HCT116 (cell line): ENCODE measurements at regions not wholly inside any gene's neighbourhood (a gene's known extent, or its start where the extent isn't known, plus 50 kb on each side); places are given as distances from the start of the nearest gene placed in this dataset.

ENCODE experiments used
- ATAC-seq: fragments of 200-7000 bp; cut with Tn5 transposase; 2 replicates; pipeline ENCODE4 v1.9.1; 2020; ENCODE audit warnings: mild to moderate bottlenecking, moderate library complexity
- BruUV-seq: library from RNA; stranded (reverse); fragments of 400-500 nt; replicated peaks from 2 replicates; lab custom pipeline; 2021; lab: Mats Ljungman, UMichigan
- CTCF ChIA-PET: fragments of 300-600 bp; sonication (Branson Sonifier 250); formaldehyde crosslinking; loops from one replicate; lab custom pipeline; 2021; ENCODE audit warnings: antibody characterized with exemption; lab: Charles Lee
- POLR2A ChIA-PET: fragments of 300-600, 350-600 bp; sonication (Branson Sonifier 250); formaldehyde crosslinking; loops from one replicate; lab custom pipeline; 2021; ENCODE audit warnings: antibody characterized with exemption; lab: Charles Lee
- RAD21 ChIA-PET, 2 experiments: fragments of 300-600 bp; sonication (Branson Sonifier 250); formaldehyde crosslinking; loops; one replicate each; lab custom pipeline; 2023; ENCODE audit warnings: low total read pairs in 2 of 2; ENCODE audit not compliant: uncharacterized antibody in 2 of 2, unreplicated experiment in 2 of 2, low non-redundant PET in 1 of 2; lab: Charles Lee
- DNase-seq: peaks from one replicate; pipeline ENCODE4 v3.0.0-alpha.2; 2010; ENCODE audit warnings: low read depth, low spot score
- H2AFZ ChIP-seq: fragments of 200-600 bp; shearing (Covaris generic), sonication (generic); 2 replicates; pipeline ENCODE4 v1.6.1; 2017; ENCODE audit warnings: low read depth, mixed run types, mixed read lengths, antibody characterized with exemption, low read length; ENCODE audit not compliant: poor library complexity, severe bottlenecking
- H3K27ac ChIP-seq: 2 replicates; pipeline ENCODE4 v1.5.1; 2012; ENCODE audit warnings: low read depth, low read length
- H3K27me3 ChIP-seq: fragments of 200-600 bp; sonication (generic); 2 replicates; pipeline ENCODE4 v1.6.1; 2016; ENCODE audit warnings: mixed run types, low read length, mixed read lengths; ENCODE audit not compliant: insufficient read depth
- H3K36me3 ChIP-seq, 2 experiments: fragments of 200-500 bp in 1 of 2; fragments of 200-600 bp in 1 of 2; sonication (Bioruptor generic) in 1 of 2; sonication (generic) in 1 of 2; 2 replicates each; pipeline versions ENCODE4 v1.5.1 to v1.6.1; 2014 to 2016; ENCODE audit warnings: low read length in 2 of 2, inconsistent platforms in 1 of 2, mixed read lengths in 1 of 2, mixed run types in 1 of 2; ENCODE audit not compliant: insufficient read depth in 2 of 2, control insufficient read depth in 1 of 2
- H3K4me1 ChIP-seq, 2 experiments: fragments of 200-600 bp in 1 of 2; sonication (generic) in 1 of 2; 2 replicates each; pipeline versions ENCODE4 v1.5.1 to v1.6.1; 2012 to 2017; ENCODE audit warnings: low read length in 2 of 2, inconsistent platforms in 1 of 2, mild to moderate bottlenecking in 1 of 2, mixed read lengths in 1 of 2, mixed run types in 1 of 2, moderate library complexity in 1 of 2; ENCODE audit not compliant: insufficient read depth in 2 of 2, control insufficient read depth in 1 of 2
- H3K4me2 ChIP-seq: fragments of 200-600 bp; sonication (generic); 2 replicates; pipeline ENCODE4 v1.6.1; 2017; ENCODE audit warnings: mixed run types, low read length, mixed read lengths
- H3K4me3 ChIP-seq, 2 experiments: fragments of 200-600 bp in 1 of 2; sonication (generic) in 1 of 2; replicated peaks in 1 of 2; 2 replicates each; pipeline ENCODE4 v1.5.1; 2011 to 2016; ENCODE audit warnings: low read length in 2 of 2, control low read depth in 1 of 2, low read depth in 1 of 2, mild to moderate bottlenecking in 1 of 2, mixed read lengths in 1 of 2, mixed run types in 1 of 2
- H3K79me2 ChIP-seq: fragments of 200-600 bp; sonication (generic); 2 replicates; pipeline ENCODE4 v1.6.1; 2017; ENCODE audit warnings: mild to moderate bottlenecking, mixed run types, low read length, moderate library complexity, mixed read lengths; ENCODE audit not compliant: insufficient read depth
- H3K9ac ChIP-seq: fragments of 200-600 bp; sonication (generic); 2 replicates; pipeline ENCODE4 v1.6.1; 2016; ENCODE audit warnings: low read length, mixed read lengths
- H3K9me2 ChIP-seq: fragments of 200-600 bp; sonication (generic), shearing (Covaris generic); 2 replicates; pipeline ENCODE4 v1.6.1; 2017; ENCODE audit warnings: mixed run types, mild to moderate bottlenecking, moderate library complexity; ENCODE audit not compliant: insufficient read depth
- H3K9me3 ChIP-seq, 2 experiments: fragments of 200-500 bp in 1 of 2; fragments of 200-600 bp in 1 of 2; sonication (Bioruptor generic) in 1 of 2; sonication (generic) in 1 of 2; 2 replicates each; pipeline ENCODE4 v1.6.1; 2014 to 2017; ENCODE audit warnings: low read length in 2 of 2, mixed read lengths in 2 of 2, inconsistent platforms in 1 of 2, low read depth in 1 of 2, mild to moderate bottlenecking in 1 of 2, mixed run types in 1 of 2, moderate library complexity in 1 of 2; ENCODE audit not compliant: control insufficient read depth in 1 of 2, insufficient read depth in 1 of 2
- H4K20me1 ChIP-seq: fragments of 200-600 bp; sonication (generic), shearing (Covaris generic); 2 replicates; pipeline ENCODE4 v1.6.1; 2017; ENCODE audit warnings: mixed run types, mild to moderate bottlenecking, moderate library complexity; ENCODE audit not compliant: insufficient read depth
- EGR1 ChIP-seq: IDR thresholded peaks from 2 replicates; pipeline ENCODE4 v1.6.1; 2012; ENCODE audit warnings: low read depth
- EZH2 ChIP-seq: fragments of 200-600 bp; sonication (generic); IDR thresholded peaks from 2 replicates; pipeline ENCODE4 v1.6.1; 2017; ENCODE audit warnings: antibody characterized with exemption, mixed run types
- JUND ChIP-seq: IDR thresholded peaks from 2 replicates; pipeline ENCODE4 v1.6.1; 2012
- SIN3A ChIP-seq: IDR thresholded peaks from 2 replicates; pipeline ENCODE4 v1.6.1; 2012; ENCODE audit warnings: low read depth
- SP1 ChIP-seq: IDR thresholded peaks from 2 replicates; pipeline ENCODE4 v1.6.1; 2012; ENCODE audit warnings: low read depth
- SRF ChIP-seq: IDR thresholded peaks from 2 replicates; pipeline ENCODE4 v1.6.1; 2012; ENCODE audit warnings: low read depth
- TCF7L2 ChIP-seq: IDR thresholded peaks from 2 replicates; pipeline ENCODE4 v1.7.0; 2011; ENCODE audit warnings: borderline replicate concordance, inconsistent platforms; ENCODE audit not compliant: insufficient read depth, insufficient read length; ENCODE audit errors: extremely low read depth
- YY1 ChIP-seq: IDR thresholded peaks from 2 replicates; pipeline ENCODE4 v1.6.1; 2011; ENCODE audit warnings: low read length, low read depth, moderate library complexity, mild to moderate bottlenecking; ENCODE audit not compliant: insufficient replicate concordance; ENCODE audit errors: extremely low read depth
- ZFX ChIP-seq: fragments of 450-650 bp; IDR thresholded peaks from 2 replicates; pipeline ENCODE4 v1.6.1; 2017
- intact Hi-C: fragments of 100-400 bp; cut with micrococcal nuclease; formaldehyde crosslinking; loops from 2 replicates; pipeline ENCODE4 v1.10.0; 2022
- TF ChIP-seq, protein P1 (sequence below): IDR thresholded peaks from 2 replicates; pipeline ENCODE4 v1.6.1; 2012; ENCODE audit warnings: low read depth
- TF ChIP-seq, protein P2 (sequence below), 3 experiments: fragments of 200-600 bp in 1 of 3; sonication (generic) in 1 of 3; IDR thresholded peaks in 2 of 3; conservative IDR thresholded peaks in 1 of 3; 2 replicates each; pipeline ENCODE4 v1.5.1; 2012 to 2017; ENCODE audit warnings: low read depth in 2 of 3, low read length in 2 of 3, antibody characterized with exemption in 1 of 3, borderline replicate concordance in 1 of 3, control low read depth in 1 of 3, mild to moderate bottlenecking in 1 of 3, mixed read lengths in 1 of 3, mixed run types in 1 of 3, moderate library complexity in 1 of 3; ENCODE audit not compliant: insufficient read depth in 1 of 3
- TF ChIP-seq, protein P3 (sequence below): IDR thresholded peaks from 2 replicates; pipeline ENCODE4 v1.6.1; 2011; ENCODE audit warnings: mild to moderate bottlenecking, low read length, moderate library complexity; ENCODE audit not compliant: insufficient replicate concordance; ENCODE audit errors: extremely low read depth

- no TSS peak for BruUV-seq
- H3K36me3 ChIP-seq = no peaks in the 10 kb centered on the region
- H3K4me3 ChIP-seq = no peak overlapping the region
- H3K9me3 ChIP-seq = no peaks in the 10 kb centered on the region
- no peak overlapping the region for H3K27ac ChIP-seq
- ATAC-seq (no peak), DNase-seq (no peak)
- H3K4me1 ChIP-seq = no peaks in the 10 kb centered on the region
- ChIA-PET POLR2A (no interaction called here), RAD21 (no interaction called here), CTCF (no interaction called here)
- no peak overlapping the region for H2AFZ ChIP-seq
- H3K9ac ChIP-seq = no peak overlapping the region
- no peaks in the 10 kb centered on the region for H3K79me2 ChIP-seq
- no peaks in the 10 kb centered on the region for H4K20me1 ChIP-seq
- intact Hi-C loops = no loop called here
- no peak for TF ChIP-seq EGR1
- no peak for TF ChIP-seq SP1
- no peak for TF ChIP-seq JUND
- no peak for TF ChIP-seq EZH2
- TF ChIP-seq TCF7L2 = no peak
- TF ChIP-seq, protein P1, sequence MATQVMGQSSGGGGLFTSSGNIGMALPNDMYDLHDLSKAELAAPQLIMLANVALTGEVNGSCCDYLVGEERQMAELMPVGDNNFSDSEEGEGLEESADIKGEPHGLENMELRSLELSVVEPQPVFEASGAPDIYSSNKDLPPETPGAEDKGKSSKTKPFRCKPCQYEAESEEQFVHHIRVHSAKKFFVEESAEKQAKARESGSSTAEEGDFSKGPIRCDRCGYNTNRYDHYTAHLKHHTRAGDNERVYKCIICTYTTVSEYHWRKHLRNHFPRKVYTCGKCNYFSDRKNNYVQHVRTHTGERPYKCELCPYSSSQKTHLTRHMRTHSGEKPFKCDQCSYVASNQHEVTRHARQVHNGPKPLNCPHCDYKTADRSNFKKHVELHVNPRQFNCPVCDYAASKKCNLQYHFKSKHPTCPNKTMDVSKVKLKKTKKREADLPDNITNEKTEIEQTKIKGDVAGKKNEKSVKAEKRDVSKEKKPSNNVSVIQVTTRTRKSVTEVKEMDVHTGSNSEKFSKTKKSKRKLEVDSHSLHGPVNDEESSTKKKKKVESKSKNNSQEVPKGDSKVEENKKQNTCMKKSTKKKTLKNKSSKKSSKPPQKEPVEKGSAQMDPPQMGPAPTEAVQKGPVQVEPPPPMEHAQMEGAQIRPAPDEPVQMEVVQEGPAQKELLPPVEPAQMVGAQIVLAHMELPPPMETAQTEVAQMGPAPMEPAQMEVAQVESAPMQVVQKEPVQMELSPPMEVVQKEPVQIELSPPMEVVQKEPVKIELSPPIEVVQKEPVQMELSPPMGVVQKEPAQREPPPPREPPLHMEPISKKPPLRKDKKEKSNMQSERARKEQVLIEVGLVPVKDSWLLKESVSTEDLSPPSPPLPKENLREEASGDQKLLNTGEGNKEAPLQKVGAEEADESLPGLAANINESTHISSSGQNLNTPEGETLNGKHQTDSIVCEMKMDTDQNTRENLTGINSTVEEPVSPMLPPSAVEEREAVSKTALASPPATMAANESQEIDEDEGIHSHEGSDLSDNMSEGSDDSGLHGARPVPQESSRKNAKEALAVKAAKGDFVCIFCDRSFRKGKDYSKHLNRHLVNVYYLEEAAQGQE = no peak
- no peak for TF ChIP-seq ZFX
- TF ChIP-seq YY1 = no peak
- no peak for TF ChIP-seq SIN3A
- TF ChIP-seq SRF = no peak
- TF ChIP-seq, protein P2, sequence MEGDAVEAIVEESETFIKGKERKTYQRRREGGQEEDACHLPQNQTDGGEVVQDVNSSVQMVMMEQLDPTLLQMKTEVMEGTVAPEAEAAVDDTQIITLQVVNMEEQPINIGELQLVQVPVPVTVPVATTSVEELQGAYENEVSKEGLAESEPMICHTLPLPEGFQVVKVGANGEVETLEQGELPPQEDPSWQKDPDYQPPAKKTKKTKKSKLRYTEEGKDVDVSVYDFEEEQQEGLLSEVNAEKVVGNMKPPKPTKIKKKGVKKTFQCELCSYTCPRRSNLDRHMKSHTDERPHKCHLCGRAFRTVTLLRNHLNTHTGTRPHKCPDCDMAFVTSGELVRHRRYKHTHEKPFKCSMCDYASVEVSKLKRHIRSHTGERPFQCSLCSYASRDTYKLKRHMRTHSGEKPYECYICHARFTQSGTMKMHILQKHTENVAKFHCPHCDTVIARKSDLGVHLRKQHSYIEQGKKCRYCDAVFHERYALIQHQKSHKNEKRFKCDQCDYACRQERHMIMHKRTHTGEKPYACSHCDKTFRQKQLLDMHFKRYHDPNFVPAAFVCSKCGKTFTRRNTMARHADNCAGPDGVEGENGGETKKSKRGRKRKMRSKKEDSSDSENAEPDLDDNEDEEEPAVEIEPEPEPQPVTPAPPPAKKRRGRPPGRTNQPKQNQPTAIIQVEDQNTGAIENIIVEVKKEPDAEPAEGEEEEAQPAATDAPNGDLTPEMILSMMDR (IDR thresholded peaks at IDR 0.05 in 2 of 3, conservative IDR thresholded peaks at IDR 0.05 in 1 of 3; ENCODE audit: borderline replicate concordance in 1 of 3, insufficient read depth in 1 of 3, low read depth in 2 of 3, low read length in 2 of 3) = no peak
- TF ChIP-seq, protein P3, sequence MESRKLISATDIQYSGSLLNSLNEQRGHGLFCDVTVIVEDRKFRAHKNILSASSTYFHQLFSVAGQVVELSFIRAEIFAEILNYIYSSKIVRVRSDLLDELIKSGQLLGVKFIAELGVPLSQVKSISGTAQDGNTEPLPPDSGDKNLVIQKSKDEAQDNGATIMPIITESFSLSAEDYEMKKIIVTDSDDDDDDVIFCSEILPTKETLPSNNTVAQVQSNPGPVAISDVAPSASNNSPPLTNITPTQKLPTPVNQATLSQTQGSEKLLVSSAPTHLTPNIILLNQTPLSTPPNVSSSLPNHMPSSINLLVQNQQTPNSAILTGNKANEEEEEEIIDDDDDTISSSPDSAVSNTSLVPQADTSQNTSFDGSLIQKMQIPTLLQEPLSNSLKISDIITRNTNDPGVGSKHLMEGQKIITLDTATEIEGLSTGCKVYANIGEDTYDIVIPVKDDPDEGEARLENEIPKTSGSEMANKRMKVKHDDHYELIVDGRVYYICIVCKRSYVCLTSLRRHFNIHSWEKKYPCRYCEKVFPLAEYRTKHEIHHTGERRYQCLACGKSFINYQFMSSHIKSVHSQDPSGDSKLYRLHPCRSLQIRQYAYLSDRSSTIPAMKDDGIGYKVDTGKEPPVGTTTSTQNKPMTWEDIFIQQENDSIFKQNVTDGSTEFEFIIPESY = no peak
- 0 out of 2 replicates have a peak, but pooled peaks cover 7% of the 10 kb centered on the region for H3K27me3 ChIP-seq
- H3K4me2 ChIP-seq = no peak overlapping the region
- H3K9me2 ChIP-seq = no peaks in the 10 kb centered on the region
Observed at GRCh38 chr2:163198972-163199371, 360.4 kb upstream of the KCNH7 start.
